ENCODE measurements at regions not wholly inside any gene's neighbourhood (a gene's known extent, or its start where the extent isn't known, plus 50 kb on each side); places are given as distances from the start of the nearest gene placed in this dataset.
"Not testable (repeated sequence)": the region's sequence is repeated elsewhere in the genome, so short reads cannot be mapped to it uniquely, and the experiment has no call there.

DNA sequence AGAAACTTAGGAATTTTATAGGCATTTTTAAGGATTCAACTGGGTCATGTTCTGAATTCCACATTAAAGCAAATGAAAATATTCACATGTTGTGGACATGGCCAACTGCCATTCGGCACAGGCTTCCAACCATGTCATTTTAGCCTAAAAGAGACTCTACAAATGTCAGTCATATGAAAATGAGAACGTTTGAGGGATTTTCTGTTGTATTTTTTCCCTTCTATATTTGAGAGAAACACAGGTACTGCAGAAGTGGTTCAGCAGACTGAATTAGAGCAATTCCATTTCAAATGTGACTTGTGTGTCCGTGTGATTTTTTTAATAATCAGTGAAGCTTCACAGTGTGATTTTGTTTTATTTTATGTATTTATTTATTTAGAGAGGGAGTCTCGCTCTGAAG, 124.3 kb downstream of the TP53TG3F start:
- FAIRE-seq; DNase-seq (ENCODE audit: extremely low spot score, insufficient read length, low read depth): not testable (repeated sequence)

DNA sequence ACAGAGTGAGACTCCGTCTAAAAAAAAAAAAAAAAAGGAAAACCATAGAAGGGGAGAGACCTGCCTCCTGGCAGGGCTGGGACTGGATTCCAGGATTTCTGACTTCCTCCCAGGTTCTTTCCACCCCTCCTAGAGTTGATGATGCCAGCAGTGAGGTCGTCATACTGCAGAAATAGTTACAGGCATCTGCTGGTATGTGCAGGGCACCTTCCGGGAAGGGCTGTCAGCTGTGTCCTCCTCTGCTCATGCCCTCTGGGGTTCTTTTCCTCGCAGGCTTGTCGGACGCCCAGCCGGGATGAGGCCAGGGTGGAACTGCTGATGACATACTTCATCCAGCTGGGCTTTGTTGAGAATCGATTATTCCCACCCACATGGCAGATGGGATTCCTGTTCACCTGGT, 129.2 kb downstream of the TP53TG3F start:
- DNase-seq (ENCODE audit: extremely low spot score, insufficient read length, low read depth); FAIRE-seq: not testable (repeated sequence)

- not testable (repeated sequence) for FAIRE-seq; DNase-seq (ENCODE audit: extremely low spot score, insufficient read length, low read depth)
These were observed 133.9 kb downstream of the TP53TG3F start for GRCh38 chr16:33593344-33593743.

GRCh38 chr16:33595074-33595473, 135.7 kb downstream of the TP53TG3F start:
- not testable (repeated sequence) for DNase-seq (ENCODE audit: extremely low spot score, insufficient read length, low read depth); FAIRE-seq

GRCh38 chr16:33601029-33601428, 141.6 kb downstream of the TP53TG3F start:
- FAIRE-seq; DNase-seq (ENCODE audit: extremely low spot score, insufficient read length, low read depth): not testable (repeated sequence)

DNA sequence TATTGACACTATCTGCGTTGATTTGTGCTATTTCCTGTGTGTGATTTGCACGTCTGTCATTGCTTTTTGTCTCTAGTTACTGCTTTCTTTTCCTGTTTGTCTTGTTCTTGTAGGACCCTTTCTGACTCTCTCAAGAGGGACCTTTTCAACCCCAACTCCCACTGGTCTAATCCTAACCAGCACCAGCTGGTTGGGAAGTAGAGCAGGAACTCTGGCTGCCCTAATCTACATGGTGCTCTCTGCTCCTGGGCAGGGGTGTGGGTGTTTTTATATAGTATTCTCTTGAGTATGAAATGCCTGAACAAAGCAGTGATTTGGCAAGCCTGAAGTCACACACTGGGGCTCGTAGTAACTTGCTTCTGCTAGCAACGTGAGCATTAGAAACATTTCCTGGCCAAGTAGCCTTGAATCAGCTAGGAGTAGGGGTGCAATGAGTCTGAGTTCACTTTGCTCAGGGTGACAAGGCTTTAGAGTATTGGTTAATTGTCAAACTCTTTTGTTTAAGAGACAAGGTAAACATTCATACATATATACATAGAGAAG, 164.2 kb downstream of the TP53TG3F start:
- FAIRE-seq; DNase-seq (ENCODE audit: extremely low spot score, insufficient read length, low read depth): not testable (repeated sequence)

DNA sequence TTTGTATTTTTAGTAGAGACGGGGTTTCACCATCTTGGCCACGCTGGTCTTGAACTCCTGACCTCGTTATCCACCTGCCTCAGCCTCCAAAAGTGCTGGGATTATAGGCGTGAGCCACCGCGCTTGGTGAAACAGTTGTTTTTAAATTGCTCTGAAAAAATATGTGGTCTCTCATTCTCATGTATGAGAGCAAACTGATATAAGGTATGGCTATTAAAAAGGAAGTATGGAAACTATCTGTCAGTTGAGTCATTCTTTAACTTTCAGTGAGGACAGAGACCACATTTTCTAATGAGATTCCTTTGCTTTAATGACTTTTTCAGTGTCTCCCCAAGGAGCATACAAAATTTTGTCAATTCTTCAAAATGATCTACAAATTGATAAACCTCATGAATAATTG, 169.5 kb downstream of the TP53TG3F start:
- not testable (repeated sequence) for FAIRE-seq; DNase-seq (ENCODE audit: extremely low spot score, insufficient read length, low read depth)

- not testable (repeated sequence) for DNase-seq (ENCODE audit: extremely low spot score, insufficient read length, low read depth); FAIRE-seq
These were observed 172.3 kb downstream of the TP53TG3F start for GRCh38 chr16:33631713-33632112.

- FAIRE-seq; DNase-seq (ENCODE audit: extremely low spot score, insufficient read length, low read depth): not testable (repeated sequence)
These were observed 174.6 kb downstream of the TP53TG3F start for GRCh38 chr16:33634057-33634456.

DNA sequence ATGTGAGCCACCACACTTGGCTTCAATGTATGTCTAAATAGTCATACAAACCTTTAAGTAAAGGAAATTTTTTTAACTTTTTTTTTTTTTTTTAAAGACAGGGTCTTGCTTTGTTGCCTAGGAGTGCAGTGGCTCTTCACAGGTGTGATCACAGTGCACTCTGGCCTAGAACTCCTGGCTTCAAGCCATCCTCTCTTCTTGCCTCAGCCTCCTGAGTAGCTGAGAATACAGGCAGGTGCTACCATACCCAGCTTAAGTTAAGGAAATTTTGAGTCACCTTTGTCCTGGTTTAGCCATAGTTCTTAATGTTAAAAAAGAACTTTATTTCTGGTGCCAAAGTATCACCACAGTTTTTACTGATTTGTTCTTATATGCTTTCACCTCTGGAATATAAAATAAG, 177.3 kb downstream of the TP53TG3F start:
- not testable (repeated sequence) for FAIRE-seq; DNase-seq (ENCODE audit: extremely low spot score, insufficient read length, low read depth)

DNA sequence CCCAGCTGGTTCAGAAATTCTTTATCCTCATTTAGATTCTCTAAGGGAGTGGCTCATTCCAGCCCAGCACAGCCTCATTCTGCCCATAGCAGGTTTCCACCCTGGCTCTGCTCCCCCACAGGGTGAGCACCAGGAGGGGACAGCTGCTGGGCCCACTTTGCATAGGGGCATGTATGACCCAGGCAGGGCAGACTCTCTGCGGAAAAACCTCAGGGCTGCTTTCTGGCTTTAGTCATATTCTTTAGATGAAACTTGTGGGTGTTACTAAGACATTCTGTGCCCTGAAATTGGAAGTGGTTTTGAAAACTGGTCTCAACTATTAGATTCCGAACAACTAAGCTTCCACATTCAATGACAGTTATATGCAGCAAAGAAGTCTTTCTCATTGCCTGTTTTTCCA, 183.9 kb downstream of the TP53TG3F start:
- FAIRE-seq: not testable (repeated sequence)
- peak; percentile 0 for DNase-seq (ENCODE audit: extremely low spot score, insufficient read length, low read depth)

GRCh38 chr16:33643698-33644381, 184.4 kb downstream of the TP53TG3F start:
- not testable (repeated sequence) for FAIRE-seq; DNase-seq (ENCODE audit: extremely low spot score, insufficient read length, low read depth)

DNA sequence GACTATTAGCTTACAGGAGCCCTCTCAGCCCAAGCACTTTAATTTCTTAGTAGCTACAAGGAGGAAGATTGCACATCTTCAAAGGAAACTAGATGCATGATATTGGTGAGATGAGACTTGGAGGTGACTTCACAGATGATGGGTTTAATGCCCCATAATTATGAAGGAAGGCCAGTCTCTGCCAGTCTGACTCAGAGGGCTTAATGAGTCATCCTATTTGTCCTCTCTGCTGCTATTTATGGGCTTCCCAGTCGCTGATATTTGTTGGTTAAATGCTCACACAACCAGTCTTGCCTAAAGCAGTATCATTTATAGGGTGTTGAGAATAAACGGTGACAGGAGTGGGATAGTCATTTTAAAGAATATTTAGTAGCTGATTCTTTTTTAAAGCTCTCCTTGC, 187.0 kb downstream of the TP53TG3F start:
- DNase-seq (ENCODE audit: extremely low spot score, insufficient read length, low read depth); FAIRE-seq: not testable (repeated sequence)

DNA sequence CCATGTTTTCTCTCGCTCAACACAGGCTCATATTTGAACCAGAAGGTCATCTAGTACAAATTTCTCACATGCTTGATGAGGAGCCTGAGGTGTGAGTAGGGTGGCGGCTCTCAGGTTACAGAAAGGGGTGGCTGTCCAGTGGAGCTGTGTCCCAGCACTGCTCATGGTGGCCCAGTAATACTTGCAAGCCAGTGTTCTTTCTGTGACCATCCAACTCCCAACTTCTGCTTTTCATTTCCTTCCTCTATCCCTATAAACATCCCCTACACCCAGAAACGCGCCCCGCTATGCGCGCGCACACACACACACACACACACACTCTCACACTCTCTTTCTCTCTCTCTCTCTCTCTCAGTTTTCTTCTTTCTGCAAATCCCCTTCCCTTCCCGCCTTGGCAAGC, 196.3 kb downstream of the TP53TG3F start:
- DNase-seq (ENCODE audit: extremely low spot score, insufficient read length, low read depth); FAIRE-seq: not testable (repeated sequence)

DNA sequence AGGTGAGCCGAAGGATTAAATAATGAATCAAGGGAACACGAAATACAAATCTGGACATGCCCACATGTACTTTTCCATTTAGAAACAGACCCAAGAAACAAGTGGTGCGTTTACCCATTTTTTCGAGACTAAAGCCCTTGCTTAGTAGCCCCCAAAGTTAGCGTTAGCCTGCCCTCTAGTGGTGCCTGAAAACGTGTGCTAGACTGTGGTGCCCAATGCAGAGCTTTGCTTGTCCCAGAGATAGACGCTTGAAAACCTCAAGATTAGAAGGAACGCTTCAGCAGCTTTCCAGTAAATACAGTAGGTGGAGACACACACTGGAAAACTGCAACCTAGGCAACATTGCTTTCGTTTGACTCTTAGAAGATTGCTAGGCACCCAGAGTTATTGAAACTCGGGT, 197.0 kb downstream of the TP53TG3F start:
- FAIRE-seq; DNase-seq (ENCODE audit: extremely low spot score, insufficient read length, low read depth): not testable (repeated sequence)

GRCh38 chr16:33657717-33658116, 198.3 kb downstream of the TP53TG3F start:
- DNase-seq (ENCODE audit: extremely low spot score, insufficient read length, low read depth); FAIRE-seq: not testable (repeated sequence)

DNA sequence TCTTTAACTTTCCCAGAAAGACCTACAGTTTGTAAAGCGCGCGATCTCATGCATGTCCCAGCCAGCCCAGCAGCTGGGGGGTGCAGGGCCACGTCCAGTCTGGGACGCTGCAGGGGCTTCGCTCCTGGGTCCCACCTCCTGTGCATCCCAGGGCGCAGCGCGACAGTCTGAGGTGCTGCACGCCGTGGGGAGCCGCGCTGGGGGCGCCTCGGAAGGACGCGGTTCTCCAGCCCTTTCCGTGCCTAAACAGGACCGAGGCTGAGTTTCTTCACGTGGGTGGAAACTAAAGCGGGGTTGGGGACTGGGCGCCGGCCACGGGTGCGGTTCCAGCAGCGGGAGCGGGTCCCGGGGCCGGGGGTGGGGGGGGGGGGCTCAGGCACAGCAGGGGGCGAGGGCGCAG, 221.4 kb downstream of the TP53TG3F start:
- not testable (repeated sequence) for FAIRE-seq; DNase-seq (ENCODE audit: extremely low spot score, insufficient read length, low read depth)

DNA sequence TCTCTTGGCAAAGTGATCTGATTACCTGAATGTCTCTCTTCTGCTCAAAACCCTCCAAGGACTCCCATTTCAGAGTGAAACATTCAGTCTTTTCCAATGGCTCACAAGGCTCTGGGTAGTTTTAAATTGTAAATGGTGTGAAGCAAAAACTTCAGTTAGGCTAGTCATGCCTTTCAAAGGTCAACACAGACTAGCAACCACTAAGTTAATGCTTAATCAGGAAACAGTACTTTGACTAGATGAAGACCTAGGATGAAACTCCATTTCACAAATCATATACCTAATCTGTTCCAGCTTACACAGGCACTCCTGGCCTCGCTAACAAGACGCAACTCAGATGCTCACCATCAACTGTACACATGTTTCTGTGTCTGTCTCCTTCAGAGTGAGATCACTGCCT, 240.9 kb downstream of the TP53TG3F start:
- FAIRE-seq; DNase-seq (ENCODE audit: extremely low spot score, insufficient read length, low read depth): not testable (repeated sequence)

- not testable (repeated sequence) for DNase-seq (ENCODE audit: extremely low spot score, insufficient read length, low read depth); FAIRE-seq
These were observed 247.6 kb downstream of the TP53TG3F start for GRCh38 chr16:33706845-33707590.

GRCh38 chr16:33707591-33707934, 248.2 kb downstream of the TP53TG3F start:
- FAIRE-seq; DNase-seq (ENCODE audit: extremely low spot score, insufficient read length, low read depth): not testable (repeated sequence)

Data from GM18507 (cell line).